Fibroblast of mammary gland (primary cell): ENCODE measurements at regions not wholly inside any gene's neighbourhood (a gene's known extent, or its start where the extent isn't known, plus 50 kb on each side); places are given as distances from the start of the nearest gene placed in this dataset.

Source experiments
- DNase-seq: peaks from one replicate; pipeline ENCODE4 v3.0.0-alpha.2; 2010; ENCODE audit warnings: low read depth
- H3K4me3 ChIP-seq: 2 replicates; pipeline ENCODE4 v1.5.1; 2011; ENCODE audit warnings: low read depth, mild to moderate bottlenecking, low read length, moderate library complexity; ENCODE audit not compliant: control insufficient read depth
- TF ChIP-seq, protein P1 (sequence below): conservative IDR thresholded peaks from 2 replicates; pipeline ENCODE4 v1.5.1; 2011; ENCODE audit warnings: low read depth, low read length, inconsistent platforms; ENCODE audit not compliant: control insufficient read depth, insufficient read depth

DNA sequence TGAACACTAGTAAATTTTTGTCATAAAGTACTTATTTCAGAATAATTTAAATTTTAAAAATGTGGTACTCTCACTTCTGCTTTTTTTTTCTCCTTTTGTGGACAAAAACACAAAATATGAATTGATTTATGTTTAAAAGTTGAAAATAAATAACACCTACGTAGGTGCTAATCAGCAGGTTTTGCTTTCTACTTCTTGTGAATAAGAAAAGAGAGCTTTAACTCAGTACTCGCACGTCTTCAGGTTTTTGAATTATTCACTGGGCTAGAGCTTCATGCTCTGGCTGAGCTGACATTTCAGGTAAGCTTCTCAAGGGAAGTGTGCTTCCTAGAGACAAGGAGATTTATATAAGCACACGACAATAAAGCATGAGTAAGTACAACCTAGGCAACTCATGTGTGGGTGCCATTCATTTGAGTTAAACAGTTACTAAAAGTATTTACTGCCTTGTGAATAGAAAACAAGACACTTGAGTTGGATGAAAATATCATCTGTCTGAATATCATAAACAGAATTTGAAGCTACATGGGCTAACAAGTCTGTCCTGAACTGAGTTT lies 190.0 kb upstream of the POT1 start:
- no peak for DNase-seq
- no peak overlapping the region for H3K4me3 ChIP-seq
- TF ChIP-seq, protein P1, sequence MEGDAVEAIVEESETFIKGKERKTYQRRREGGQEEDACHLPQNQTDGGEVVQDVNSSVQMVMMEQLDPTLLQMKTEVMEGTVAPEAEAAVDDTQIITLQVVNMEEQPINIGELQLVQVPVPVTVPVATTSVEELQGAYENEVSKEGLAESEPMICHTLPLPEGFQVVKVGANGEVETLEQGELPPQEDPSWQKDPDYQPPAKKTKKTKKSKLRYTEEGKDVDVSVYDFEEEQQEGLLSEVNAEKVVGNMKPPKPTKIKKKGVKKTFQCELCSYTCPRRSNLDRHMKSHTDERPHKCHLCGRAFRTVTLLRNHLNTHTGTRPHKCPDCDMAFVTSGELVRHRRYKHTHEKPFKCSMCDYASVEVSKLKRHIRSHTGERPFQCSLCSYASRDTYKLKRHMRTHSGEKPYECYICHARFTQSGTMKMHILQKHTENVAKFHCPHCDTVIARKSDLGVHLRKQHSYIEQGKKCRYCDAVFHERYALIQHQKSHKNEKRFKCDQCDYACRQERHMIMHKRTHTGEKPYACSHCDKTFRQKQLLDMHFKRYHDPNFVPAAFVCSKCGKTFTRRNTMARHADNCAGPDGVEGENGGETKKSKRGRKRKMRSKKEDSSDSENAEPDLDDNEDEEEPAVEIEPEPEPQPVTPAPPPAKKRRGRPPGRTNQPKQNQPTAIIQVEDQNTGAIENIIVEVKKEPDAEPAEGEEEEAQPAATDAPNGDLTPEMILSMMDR = no peak

DNA sequence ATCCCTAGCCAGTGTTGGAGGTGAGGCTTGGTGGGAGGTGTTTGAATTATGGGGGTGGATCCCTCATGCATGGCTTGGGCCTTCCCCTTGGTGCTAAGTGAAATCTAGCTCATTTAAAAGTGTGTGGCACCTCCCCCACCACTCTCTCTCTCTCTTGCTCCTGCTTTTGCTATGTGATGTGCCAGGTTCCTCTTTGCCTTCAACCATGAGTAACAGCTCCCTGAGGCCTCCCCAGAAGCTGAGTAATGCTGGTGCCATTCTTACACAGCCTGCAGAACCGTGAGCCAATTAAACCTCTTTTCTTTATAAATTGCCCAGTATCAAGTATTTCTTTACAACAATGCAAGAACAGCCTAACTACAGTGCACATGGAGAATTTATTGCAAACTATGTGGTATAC lies 188.8 kb upstream of the POT1 start:
- DNase-seq = peak; percentile 3
- H3K4me3 ChIP-seq = no peak overlapping the region
- TF ChIP-seq, protein P1 = no peak

DNA sequence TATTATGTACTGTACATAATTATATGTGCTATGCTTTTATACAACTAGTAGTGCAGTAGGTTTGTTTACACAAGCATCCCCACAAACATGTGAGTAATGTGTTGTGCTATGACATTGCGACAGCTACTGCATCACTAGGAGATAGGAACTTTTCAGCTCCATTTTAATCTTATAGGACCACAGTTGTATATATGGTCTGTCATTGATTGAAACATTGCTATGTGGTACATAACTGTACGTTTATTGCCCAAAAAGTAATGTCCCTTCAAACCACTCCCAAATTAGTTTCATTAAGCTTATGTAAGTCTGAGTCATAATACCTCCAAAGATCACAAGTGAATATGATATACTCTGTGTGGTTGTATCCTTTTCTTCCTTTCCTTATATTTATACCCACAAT lies 183.2 kb upstream of the POT1 start:
- TF ChIP-seq, protein P1 = no peak
- peak; percentile 2 for DNase-seq
- H3K4me3 ChIP-seq = no peak overlapping the region

DNA sequence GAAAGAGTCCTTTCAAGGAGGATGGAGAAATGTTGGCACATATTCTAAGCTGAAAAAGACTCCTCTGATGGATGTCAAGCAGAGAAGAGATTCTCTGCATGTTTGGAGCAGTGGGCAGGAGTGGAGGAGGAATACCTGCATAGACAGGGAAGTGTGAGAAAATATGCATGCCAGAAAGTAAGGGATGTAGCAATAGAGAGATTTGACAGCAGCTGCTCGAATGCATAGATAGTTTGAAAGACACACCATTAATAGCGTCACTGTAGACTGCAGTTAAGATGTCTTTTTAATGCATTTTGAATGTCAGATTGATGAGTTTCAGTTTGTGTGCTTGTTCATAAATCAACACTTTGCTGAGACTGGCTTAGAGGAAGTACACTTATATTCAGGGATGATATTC lies 169.9 kb upstream of the POT1 start:
- no peak overlapping the region for H3K4me3 ChIP-seq
- DNase-seq = no peak
- TF ChIP-seq, protein P1 = no peak

DNA sequence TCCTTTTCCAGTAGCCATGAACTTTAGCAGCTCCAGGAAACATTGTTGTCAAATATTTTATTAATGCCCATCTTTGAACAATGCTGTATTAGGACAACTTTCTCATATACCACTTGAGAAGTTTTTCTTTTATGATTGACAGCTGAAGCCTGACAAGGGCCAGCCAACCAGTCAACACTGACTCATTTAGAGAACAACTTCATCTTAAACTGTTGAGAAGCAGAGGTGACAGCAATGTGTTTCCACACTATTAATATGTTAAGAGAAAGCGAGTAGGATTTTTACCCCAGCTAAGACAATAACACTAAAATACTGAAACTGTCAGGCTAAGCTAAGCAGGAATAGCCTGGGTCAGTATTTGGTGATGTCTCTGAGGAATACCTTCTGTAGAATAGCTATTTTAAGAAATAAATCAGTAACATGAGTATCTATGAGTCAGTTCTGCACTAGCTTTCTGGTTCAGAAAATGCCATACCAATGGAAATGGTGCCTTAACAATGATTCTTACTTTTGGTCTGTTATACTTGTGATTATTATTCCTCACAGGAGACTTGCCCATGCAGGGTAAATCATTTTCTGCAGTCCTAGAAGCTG lies 168.8 kb upstream of the POT1 start:
- H3K4me3 ChIP-seq = no peak overlapping the region
- TF ChIP-seq, protein P1 = no peak
- no peak for DNase-seq

DNA sequence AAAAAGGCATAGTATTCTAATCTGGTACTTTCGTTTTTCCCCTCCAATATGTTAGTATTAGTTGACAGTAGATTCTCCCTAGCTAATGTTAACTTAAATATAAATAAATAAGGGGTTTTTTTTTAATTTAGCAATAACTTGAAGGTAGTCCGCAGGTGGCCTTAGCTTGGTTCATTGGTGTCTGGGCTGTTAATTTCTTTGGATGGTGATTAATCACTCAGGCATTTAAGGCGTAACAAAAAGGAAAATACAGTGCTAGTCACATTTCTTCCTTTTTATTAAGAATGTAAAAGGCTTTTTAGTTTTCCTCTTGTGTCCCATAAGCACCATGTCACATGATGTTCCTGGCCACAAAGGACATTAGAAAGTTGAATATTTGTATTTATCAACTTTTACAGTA lies 161.0 kb upstream of the POT1 start:
- no peak overlapping the region for H3K4me3 ChIP-seq

More for the DNA sequence above, 161.0 kb upstream of the POT1 start:
- DNase-seq = no peak
- TF ChIP-seq, protein P1 = no peak
